ENCODE measurements at regions not wholly inside any gene's neighbourhood (a gene's known extent, or its start where the extent isn't known, plus 50 kb on each side); places are given as distances from the start of the nearest gene placed in this dataset.

- TF ChIP-seq, protein P1, sequence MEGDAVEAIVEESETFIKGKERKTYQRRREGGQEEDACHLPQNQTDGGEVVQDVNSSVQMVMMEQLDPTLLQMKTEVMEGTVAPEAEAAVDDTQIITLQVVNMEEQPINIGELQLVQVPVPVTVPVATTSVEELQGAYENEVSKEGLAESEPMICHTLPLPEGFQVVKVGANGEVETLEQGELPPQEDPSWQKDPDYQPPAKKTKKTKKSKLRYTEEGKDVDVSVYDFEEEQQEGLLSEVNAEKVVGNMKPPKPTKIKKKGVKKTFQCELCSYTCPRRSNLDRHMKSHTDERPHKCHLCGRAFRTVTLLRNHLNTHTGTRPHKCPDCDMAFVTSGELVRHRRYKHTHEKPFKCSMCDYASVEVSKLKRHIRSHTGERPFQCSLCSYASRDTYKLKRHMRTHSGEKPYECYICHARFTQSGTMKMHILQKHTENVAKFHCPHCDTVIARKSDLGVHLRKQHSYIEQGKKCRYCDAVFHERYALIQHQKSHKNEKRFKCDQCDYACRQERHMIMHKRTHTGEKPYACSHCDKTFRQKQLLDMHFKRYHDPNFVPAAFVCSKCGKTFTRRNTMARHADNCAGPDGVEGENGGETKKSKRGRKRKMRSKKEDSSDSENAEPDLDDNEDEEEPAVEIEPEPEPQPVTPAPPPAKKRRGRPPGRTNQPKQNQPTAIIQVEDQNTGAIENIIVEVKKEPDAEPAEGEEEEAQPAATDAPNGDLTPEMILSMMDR (IDR thresholded peaks at IDR 0.05; ENCODE audit: low read depth, low read length) = no peak
- TF ChIP-seq POLR2A (IDR thresholded peaks at IDR 0.05; ENCODE audit: extremely low read depth, insufficient read length) = no peak
Observed at GRCh38 chr14:84131924-84132323, 1398.0 kb upstream of the FLRT2 start.

All from NB4 (cell line).